H1 (cell line): ENCODE measurements at regions not wholly inside any gene's neighbourhood (a gene's known extent, or its start where the extent isn't known, plus 50 kb on each side); places are given as distances from the start of the nearest gene placed in this dataset.

Experiments
- CTCF ChIA-PET: fragments of 300-600 bp; sonication (Branson Sonifier 250); formaldehyde crosslinking; loops from one replicate; lab custom pipeline; 2021; ENCODE audit not compliant: partially characterized antibody; lab: Charles Lee
- POLR2A ChIA-PET: fragments of 300-600 bp; sonication (Branson Sonifier 250); formaldehyde crosslinking; loops from one replicate; lab custom pipeline; 2021; ENCODE audit warnings: inconsistent platforms; ENCODE audit not compliant: partially characterized antibody; lab: Charles Lee
- DNase-seq, 2 experiments: peaks; one replicate each; pipeline versions ENCODE4 v3.0.0 to v3.0.0-alpha.2; 2010 to 2022; ENCODE audit warnings: low spot score in 2 of 2, low read depth in 1 of 2, mixed read lengths in 1 of 2
- FAIRE-seq: peaks from 2 replicates; lab custom pipeline; 2011; peaks lifted over from hg19 to GRCh38; lab: Jason Lieb, UNC
- H2AFZ ChIP-seq: 2 replicates; pipeline ENCODE4 v1.8.1; 2012; ENCODE audit warnings: low read length, inconsistent platforms
- H2AK5ac ChIP-seq: 2 replicates; pipeline ENCODE4 v1.6.1; 2013; ENCODE audit warnings: low read depth, low read length
- H2BK120ac ChIP-seq: replicated peaks from 2 replicates; pipeline ENCODE3; 2013; ENCODE audit warnings: low read depth, low read length, inconsistent platforms
- H2BK12ac ChIP-seq: 2 replicates; pipeline ENCODE4 v1.6.1; 2013; ENCODE audit warnings: low read depth, low read length
- H2BK15ac ChIP-seq: 2 replicates; pipeline ENCODE4 v1.6.1; 2013; ENCODE audit warnings: low read length
- H2BK20ac ChIP-seq: 2 replicates; pipeline ENCODE4 v1.6.1; 2013; ENCODE audit warnings: low read length
- H2BK5ac ChIP-seq: 2 replicates; pipeline ENCODE4 v1.6.1; 2013; ENCODE audit warnings: low read depth, low read length
- H3K14ac ChIP-seq: 2 replicates; pipeline ENCODE4 v1.6.1; 2013; ENCODE audit warnings: inconsistent platforms; ENCODE audit not compliant: insufficient read length
- H3K18ac ChIP-seq: 2 replicates; pipeline ENCODE4 v1.6.1; 2013; ENCODE audit warnings: low read length; ENCODE audit errors: extremely low read depth
- H3K23ac ChIP-seq: 2 replicates; pipeline ENCODE4 v1.6.1; 2013; ENCODE audit warnings: inconsistent platforms; ENCODE audit not compliant: insufficient read length
- H3K23me2 ChIP-seq: 2 replicates; pipeline ENCODE4 v1.6.1; 2013; ENCODE audit warnings: low read depth, low read length
- H3K27ac ChIP-seq: 2 replicates; pipeline ENCODE4 v1.6.1; 2011; ENCODE audit warnings: low read depth, low read length, inconsistent platforms
- H3K27me3 ChIP-seq, 4 experiments: replicated peaks in 1 of 4; 1 replicate in 1 of 4; 2 replicates in 3 of 4; pipeline versions ENCODE4 v1.6.1 to v1.8.1; 2011 to 2013; ENCODE audit warnings: low read length in 3 of 4, mild to moderate bottlenecking in 3 of 4, inconsistent platforms in 2 of 4, mixed read lengths in 2 of 4, moderate library complexity in 1 of 4; ENCODE audit not compliant: control insufficient read depth in 3 of 4, insufficient read depth in 3 of 4; ENCODE audit errors: extremely low read depth in 1 of 4
- H3K36me3 ChIP-seq, 4 experiments: 2 replicates each; pipeline versions ENCODE4 v1.6.1 to v1.8.1; 2011 to 2013; ENCODE audit warnings: mild to moderate bottlenecking in 4 of 4, low read length in 3 of 4, moderate library complexity in 2 of 4, control low read depth in 1 of 4, inconsistent platforms in 1 of 4; ENCODE audit not compliant: insufficient read depth in 4 of 4, control insufficient read depth in 2 of 4
- H3K4ac ChIP-seq: replicated peaks from 2 replicates; pipeline ENCODE3; 2013; ENCODE audit warnings: low read length, low read depth, mixed read lengths, inconsistent platforms; ENCODE audit not compliant: insufficient read length
- H3K4me1 ChIP-seq, 4 experiments: replicated peaks in 1 of 4; 1 replicate in 1 of 4; 2 replicates in 3 of 4; pipeline versions ENCODE4 v1.6.1 to v1.8.1; 2011 to 2013; ENCODE audit warnings: low read length in 3 of 4, inconsistent platforms in 2 of 4, mixed read lengths in 1 of 4; ENCODE audit not compliant: insufficient read depth in 4 of 4, control insufficient read depth in 3 of 4
- H3K4me2 ChIP-seq, 2 experiments: 2 replicates each; pipeline versions ENCODE4 v1.6.1 to v1.8.1; 2011 to 2013; ENCODE audit warnings: low read depth in 2 of 2, low read length in 2 of 2, control low read depth in 1 of 2, inconsistent platforms in 1 of 2, mild to moderate bottlenecking in 1 of 2; ENCODE audit not compliant: insufficient read depth in 1 of 2
- H3K4me3 ChIP-seq, 4 experiments: fragments of 200-600, 300-600 bp in 1 of 4; sonication (generic), shearing (Covaris generic), sonication (Bioruptor Twin) in 1 of 4; 2 replicates each; pipeline versions ENCODE4 v1.5.1 to v1.8.1; 2011 to 2016; ENCODE audit warnings: low read length in 4 of 4, low read depth in 3 of 4, control low read depth in 2 of 4, inconsistent platforms in 2 of 4, mild to moderate bottlenecking in 2 of 4, mixed read lengths in 1 of 4, moderate library complexity in 1 of 4; ENCODE audit not compliant: insufficient read depth in 2 of 4; ENCODE audit errors: extremely low read depth in 1 of 4
- H3K56ac ChIP-seq: replicated peaks from 2 replicates; pipeline ENCODE3; 2013; ENCODE audit warnings: low read depth, mild to moderate bottlenecking, mixed read lengths, low read length, inconsistent platforms; ENCODE audit not compliant: insufficient read length
- H3K79me1 ChIP-seq: 2 replicates; pipeline ENCODE4 v1.6.1; 2013; ENCODE audit warnings: low read depth, low read length, control low read depth
- H3K79me2 ChIP-seq, 2 experiments: 2 replicates each; pipeline versions ENCODE4 v1.6.1 to v1.8.1; 2012 to 2013; ENCODE audit warnings: low read length in 2 of 2, mild to moderate bottlenecking in 2 of 2, inconsistent platforms in 1 of 2; ENCODE audit not compliant: insufficient read depth in 2 of 2, control insufficient read depth in 1 of 2
- H3K9ac ChIP-seq, 4 experiments: replicated peaks in 1 of 4; 1 replicate in 1 of 4; 2 replicates in 3 of 4; pipeline versions ENCODE4 v1.6.1 to v1.8.1; 2011 to 2013; ENCODE audit warnings: low read depth in 3 of 4, low read length in 3 of 4, control low read depth in 2 of 4, mild to moderate bottlenecking in 2 of 4, moderate library complexity in 2 of 4, inconsistent platforms in 1 of 4; ENCODE audit errors: extremely low read depth in 1 of 4
- H3K9me3 ChIP-seq, 2 experiments: 2 replicates each; pipeline versions ENCODE4 v1.6.1 to v1.8.1; 2012 to 2013; ENCODE audit warnings: mild to moderate bottlenecking in 2 of 2, moderate library complexity in 2 of 2, control low read depth in 1 of 2, inconsistent platforms in 1 of 2, low read depth in 1 of 2, low read length in 1 of 2, mixed read lengths in 1 of 2; ENCODE audit not compliant: insufficient read depth in 2 of 2
- H4K20me1 ChIP-seq, 2 experiments: replicated peaks in 1 of 2; 2 replicates each; pipeline versions ENCODE3 to v1.8.1; 2011 to 2013; ENCODE audit warnings: inconsistent platforms in 2 of 2, low read length in 2 of 2, mild to moderate bottlenecking in 1 of 2; ENCODE audit not compliant: insufficient read depth in 2 of 2, control insufficient read depth in 1 of 2
- H4K5ac ChIP-seq: 2 replicates; pipeline ENCODE4 v1.6.1; 2013; ENCODE audit warnings: low read length, low read depth, mixed read lengths, inconsistent platforms; ENCODE audit not compliant: insufficient read length
- H4K8ac ChIP-seq: 2 replicates; pipeline ENCODE4 v1.8.0; 2013; ENCODE audit warnings: mild to moderate bottlenecking, moderate library complexity, low read length, inconsistent platforms; ENCODE audit not compliant: insufficient read depth; ENCODE audit errors: extremely low read depth
- H4K91ac ChIP-seq: replicated peaks from 2 replicates; pipeline ENCODE3; 2013; ENCODE audit warnings: low read length, mixed read lengths, inconsistent platforms; ENCODE audit not compliant: insufficient read length
- RXRA ChIP-seq: IDR thresholded peaks from 2 replicates; pipeline ENCODE4 v1.6.1; 2011; ENCODE audit warnings: low read depth, mild to moderate bottlenecking, low read length, moderate library complexity; ENCODE audit not compliant: insufficient read depth
- SP1 ChIP-seq: IDR thresholded peaks from 2 replicates; pipeline ENCODE4 v1.6.1; 2011; ENCODE audit warnings: low read depth, low read length
- SP2 ChIP-seq: IDR thresholded peaks from 2 replicates; pipeline ENCODE4 v1.6.1; 2012; ENCODE audit warnings: mild to moderate bottlenecking, low read length, inconsistent platforms
- SUZ12 ChIP-seq: fragments of 200-600 bp; sonication (generic); IDR thresholded peaks from 2 replicates; pipeline ENCODE4 v1.6.1; 2012; ENCODE audit warnings: mild to moderate bottlenecking, inconsistent platforms, low read length, moderate library complexity, mixed read lengths
- TAF1 ChIP-seq: IDR thresholded peaks from 2 replicates; pipeline ENCODE4 v1.6.1; 2011; ENCODE audit warnings: mild to moderate bottlenecking, low read depth, low read length
- WGBS, 2 experiments: shearing (Covaris generic) in 1 of 2; methylation state at CpG; one replicate each; pipeline versions ENCODE4 v1.1.6 to v1.1.7; 2013 to 2015; ENCODE audit warnings: low lambda C conversion rate in 2 of 2, mixed read lengths in 2 of 2, inconsistent platforms in 1 of 2, low coverage in 1 of 2, missing lambda C conversion rate in 1 of 2; ENCODE audit not compliant: insufficient replicate concordance in 2 of 2, insufficient coverage in 1 of 2, insufficient read length in 1 of 2; ENCODE audit errors: extremely low coverage in 1 of 2, missing lambda C conversion rate in 1 of 2; 5-methylcytosine and 5-hydroxymethylcytosine counted together

GRCh38 chr10:124251317-124252065, 158.1 kb upstream of the CHST15 start:
- H3K79me2 ChIP-seq: no peaks in the 10 kb centered on the region
- H3K4me2 ChIP-seq: no peak overlapping the region
- H2BK20ac ChIP-seq: no peak overlapping the region
- no peaks in the 10 kb centered on the region for H3K79me1 ChIP-seq
- no peak overlapping the region for H2BK5ac ChIP-seq
- POLR2A ChIA-PET: interaction anchor here (1.3 kb wide), 1 partner anchor 11 kb away, joined by 5 read pairs; no protein-coding TSS in a partner anchor
- H2BK120ac ChIP-seq: no peak overlapping the region
- H3K23me2 ChIP-seq: no peaks in the 10 kb centered on the region
- H3K4ac ChIP-seq: no peak overlapping the region
- no peak overlapping the region for H3K4me3 ChIP-seq
- FAIRE-seq (no peak), DNase-seq (no peak)
- no peak for TF ChIP-seq SP1
- TF ChIP-seq SUZ12: no peak
- TF ChIP-seq RXRA: no peak
- TF ChIP-seq SP2: no peak
- TF ChIP-seq TAF1: no peak
- H2AFZ ChIP-seq: no peak overlapping the region
- H4K5ac ChIP-seq: no peak overlapping the region
- H3K23ac ChIP-seq: no peak overlapping the region
- 88% methylated on average over 4 of the region's 4 CpGs; no CpG with 5 or more reads in 1 of the 2 experiments for WGBS, 2 experiments
- CTCF ChIA-PET: interaction anchor here (1.0 to 3.1 kb wide), 12 partner anchors 10 to 257 kb away, joined by 3 to 29 read pairs (median 6); no protein-coding TSS in a partner anchor
- H2BK15ac ChIP-seq: no peak overlapping the region
- H4K20me1 ChIP-seq: no peaks in the 10 kb centered on the region
- no peak overlapping the region for H3K9ac ChIP-seq
- no peak overlapping the region for H4K8ac ChIP-seq
- no peak overlapping the region for H2BK12ac ChIP-seq
- no peak overlapping the region for H3K18ac ChIP-seq
- H4K91ac ChIP-seq: no peak overlapping the region
- H2AK5ac ChIP-seq: no peak overlapping the region
- no peaks in the 10 kb centered on the region for H3K4me1 ChIP-seq
- H3K36me3 ChIP-seq: no peaks in the 10 kb centered on the region
- H3K27ac ChIP-seq: no peak overlapping the region
- no peaks in the 10 kb centered on the region; a peak in 2 of 7 replicates for H3K27me3 ChIP-seq
- no peak overlapping the region for H3K14ac ChIP-seq
- H3K56ac ChIP-seq: no peak overlapping the region
- H3K9me3 ChIP-seq: no peaks in the 10 kb centered on the region
